ENCODE measurements at regions not wholly inside any gene's neighbourhood (a gene's known extent, or its start where the extent isn't known, plus 50 kb on each side); places are given as distances from the start of the nearest gene placed in this dataset.

- no peak for TF ChIP-seq ATF3 (CRISPR knock-in tag; conservative IDR thresholded peaks at IDR 0.05)
- TF ChIP-seq CTCF (IDR thresholded peaks at IDR 0.05): no peak
- TF ChIP-seq E2F1 (CRISPR knock-in tag; IDR thresholded peaks at IDR 0.05): no peak
- no peak for TF ChIP-seq TCF7 (CRISPR knock-in tag; IDR thresholded peaks at IDR 0.05; ENCODE audit: low read depth)
- TF ChIP-seq PRDM15 (CRISPR knock-in tag; IDR thresholded peaks at IDR 0.05): no peak
- TF ChIP-seq TP53 (CRISPR knock-in tag; IDR thresholded peaks at IDR 0.05): no peak
These were observed 427.6 kb downstream of the SPRY2 start for GRCh38 chr13:79913141-79913827.
